ENCODE measurements at regions not wholly inside any gene's neighbourhood (a gene's known extent, or its start where the extent isn't known, plus 50 kb on each side); places are given as distances from the start of the nearest gene placed in this dataset.
A peak's percentile ranks its signal among the peaks of the same experiment; 100 is the strongest.

- DNase-seq = no peak
Observed at GRCh38 chr6:139779988-139780774, 405.7 kb upstream of the CITED2 start.

DNA sequence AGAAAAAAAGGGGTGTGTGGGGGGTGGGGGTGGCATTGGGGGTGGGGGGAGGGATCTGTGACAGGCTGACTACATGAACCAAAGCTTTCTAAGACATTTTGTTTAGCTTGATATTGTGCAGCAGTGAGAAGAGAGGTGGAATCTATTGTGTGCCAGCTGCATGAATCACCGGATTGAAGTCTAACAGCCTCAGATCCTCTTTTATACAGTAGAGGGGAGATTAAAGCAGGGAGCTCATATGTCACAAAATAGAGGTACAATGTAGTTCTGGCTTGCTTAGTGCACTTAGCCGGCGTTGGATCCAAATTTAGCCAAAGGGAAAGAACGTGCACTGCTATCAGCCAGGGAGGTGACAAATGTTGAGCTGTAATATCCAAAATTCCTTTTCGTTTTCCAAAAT is 404.2 kb upstream of the CITED2 start:
- peak; percentile 68 for DNase-seq

GRCh38 chr6:139778106-139778505 is 403.7 kb upstream of the CITED2 start:
- no peak for DNase-seq

DNA sequence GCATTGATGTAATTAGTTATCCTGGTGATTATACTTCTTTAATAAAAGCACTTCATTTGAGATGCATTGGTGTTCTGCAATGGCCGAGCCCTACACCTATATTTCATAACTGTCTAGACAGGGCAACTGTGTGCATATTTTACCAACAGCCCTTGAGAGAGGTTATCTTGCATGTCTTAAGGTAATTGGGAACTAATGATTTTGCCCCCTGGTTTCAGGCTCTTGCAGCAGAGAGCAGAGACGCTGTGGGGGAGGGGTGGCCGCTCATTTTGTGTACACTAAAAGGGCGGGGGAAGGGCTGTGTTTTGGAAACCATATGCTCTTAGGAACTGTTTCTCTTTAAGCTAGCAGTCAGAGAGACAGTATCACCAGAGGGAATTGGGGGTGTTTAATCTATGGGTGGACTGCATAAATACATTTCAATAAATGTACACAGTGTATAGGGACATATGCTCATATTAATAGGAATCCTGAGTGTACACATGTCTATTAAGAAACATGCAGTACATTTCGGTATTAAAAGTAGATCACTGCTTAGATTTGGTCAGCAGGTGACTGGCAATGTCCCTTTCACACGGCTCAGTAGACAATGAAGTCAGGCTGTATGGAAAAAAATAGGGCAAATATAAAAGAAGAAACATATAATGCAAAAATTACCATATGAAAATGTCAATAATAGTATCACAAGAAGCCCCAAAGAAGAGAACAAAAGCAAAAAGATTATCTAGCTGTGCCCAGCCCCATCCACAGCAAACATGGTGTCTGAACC is 402.9 kb upstream of the CITED2 start:
- no peak for DNase-seq

DNA sequence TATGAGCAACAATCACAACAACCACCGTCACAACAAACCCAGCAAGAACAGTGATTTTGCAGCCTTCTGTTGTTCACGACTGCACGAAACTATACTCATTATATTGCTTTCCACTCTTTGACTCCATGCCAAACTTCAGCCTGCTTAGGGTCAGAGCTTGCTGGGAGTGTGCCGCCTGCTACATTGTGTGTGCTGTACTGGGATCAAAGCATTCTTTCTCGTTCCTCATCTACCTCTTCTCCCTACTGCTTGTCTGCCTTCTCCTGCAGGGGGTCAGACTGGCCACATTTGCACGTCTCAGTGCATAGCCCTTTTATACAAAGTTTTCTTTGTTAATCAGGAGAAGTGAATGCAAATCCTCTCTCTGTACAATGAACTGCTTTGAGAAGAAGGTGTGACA is 401.6 kb upstream of the CITED2 start:
- DNase-seq = no peak

DNA sequence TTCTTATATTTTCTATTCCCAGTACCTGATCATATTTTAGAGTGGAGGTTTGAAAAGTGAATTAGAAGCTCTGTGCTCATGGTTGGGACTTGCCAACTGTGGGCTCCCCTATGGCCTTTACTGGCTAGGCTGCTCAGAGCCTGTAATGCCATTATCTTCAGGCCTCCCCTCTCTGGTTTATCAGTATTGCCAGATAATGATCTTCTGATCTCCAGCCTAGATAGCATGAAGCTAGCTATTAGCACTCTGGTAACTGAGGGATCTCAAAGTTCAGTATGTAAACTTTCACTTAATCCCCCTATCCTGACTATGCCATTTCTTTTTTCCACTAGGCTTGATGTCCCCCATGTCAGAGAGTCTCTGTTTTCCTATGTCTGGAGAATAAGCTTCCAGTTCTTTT is 393.7 kb upstream of the CITED2 start:
- DNase-seq = no peak

DNA sequence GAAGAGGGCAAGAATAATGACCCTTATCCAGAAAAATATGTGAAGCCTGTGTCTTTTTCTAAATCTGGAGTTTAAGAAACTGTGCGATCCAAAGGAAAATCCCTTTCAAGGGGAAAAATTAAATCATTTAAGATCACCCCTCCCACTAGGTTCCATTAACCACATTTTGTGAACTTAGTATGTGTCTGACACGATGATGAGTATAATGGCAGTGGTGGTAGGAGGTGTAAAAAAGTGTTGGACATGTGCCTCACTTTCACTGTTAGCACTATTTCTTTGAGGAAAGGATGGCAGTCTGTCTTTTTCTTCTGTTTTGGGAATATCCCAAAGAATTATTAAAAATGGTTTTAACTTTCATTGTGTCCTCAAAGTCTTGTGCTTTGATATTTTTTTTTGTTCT is 392.3 kb upstream of the CITED2 start:
- DNase-seq = no peak

DNA sequence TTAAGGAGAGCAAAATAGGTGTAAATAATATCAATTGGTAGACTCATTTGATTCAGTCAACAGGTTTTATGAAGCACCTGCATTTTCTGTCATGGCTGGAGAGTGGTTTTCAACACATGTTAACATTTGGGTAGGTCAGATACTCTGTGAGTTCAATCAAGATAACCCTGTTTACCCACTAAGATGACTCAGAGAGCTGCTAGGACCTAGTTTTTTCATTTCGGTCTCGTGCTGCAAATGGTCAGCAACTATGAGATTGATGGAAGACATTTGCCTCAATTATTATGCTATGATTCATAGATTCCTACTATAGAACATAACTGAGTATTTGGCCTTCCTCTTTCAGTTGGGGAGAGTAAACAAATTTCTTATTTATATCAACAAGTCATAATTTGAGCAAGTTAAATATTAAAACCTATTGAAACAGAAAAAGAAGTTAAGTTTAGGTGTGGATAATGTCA is 391.4 kb upstream of the CITED2 start:
- DNase-seq = no peak

DNA sequence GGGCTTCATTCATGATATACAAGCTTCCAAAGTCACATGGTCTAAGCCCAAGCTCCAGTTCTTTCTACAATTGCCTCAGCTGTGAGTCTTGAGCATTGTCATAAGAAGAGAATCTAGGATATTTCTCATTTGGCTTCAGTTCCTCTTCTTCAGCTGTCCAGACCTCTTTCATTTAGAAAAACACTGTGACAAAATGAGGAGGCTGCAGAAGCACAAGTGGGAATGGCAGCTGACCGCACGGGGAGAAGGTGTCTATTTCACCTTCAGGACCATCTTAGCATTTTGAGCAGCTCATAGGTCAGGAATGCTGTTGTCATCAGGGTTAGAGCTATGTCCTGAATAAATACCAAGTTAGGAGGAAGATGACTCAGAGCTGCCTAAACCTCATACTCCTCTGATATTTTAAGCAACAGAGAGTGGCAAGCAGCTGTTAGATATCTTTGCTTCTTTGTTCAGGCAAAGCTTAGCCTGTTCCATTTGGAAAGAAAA is 390.1 kb upstream of the CITED2 start:
- DNase-seq = no peak

DNA sequence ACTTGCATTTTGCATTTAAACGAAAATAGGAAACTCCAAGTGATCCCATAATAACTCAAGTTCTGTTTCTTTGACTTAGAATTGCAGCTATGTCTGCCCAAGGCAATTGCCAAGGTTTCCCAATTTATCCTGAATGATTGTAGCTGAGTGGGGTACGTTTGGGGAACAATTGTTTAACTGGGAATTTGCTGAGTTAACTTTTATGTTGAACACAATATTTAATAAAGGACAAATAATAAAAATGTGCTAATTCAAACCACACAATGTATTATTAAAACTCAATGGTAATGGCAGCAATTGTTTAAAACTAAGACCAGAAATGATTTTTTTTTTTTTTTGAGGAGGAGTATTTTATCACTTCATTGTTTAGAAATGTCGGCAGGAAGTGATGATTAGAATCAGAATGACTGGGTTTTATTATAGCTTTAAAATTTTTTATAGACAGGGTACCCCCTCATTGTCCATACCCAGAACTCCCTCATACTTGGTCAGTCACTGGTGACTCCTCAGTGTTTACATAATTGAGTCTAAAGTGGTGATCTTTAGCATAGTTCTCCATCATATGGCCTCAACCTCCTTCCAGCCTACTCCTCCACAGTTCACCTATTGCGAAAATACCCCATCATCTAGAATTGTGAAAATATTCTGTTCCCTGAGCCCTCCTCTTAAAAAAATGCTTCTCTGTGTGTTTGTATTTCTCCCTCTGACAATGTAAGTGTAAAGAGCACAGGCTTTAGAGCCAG is 389.2 kb upstream of the CITED2 start:
- no peak for DNase-seq

DNA sequence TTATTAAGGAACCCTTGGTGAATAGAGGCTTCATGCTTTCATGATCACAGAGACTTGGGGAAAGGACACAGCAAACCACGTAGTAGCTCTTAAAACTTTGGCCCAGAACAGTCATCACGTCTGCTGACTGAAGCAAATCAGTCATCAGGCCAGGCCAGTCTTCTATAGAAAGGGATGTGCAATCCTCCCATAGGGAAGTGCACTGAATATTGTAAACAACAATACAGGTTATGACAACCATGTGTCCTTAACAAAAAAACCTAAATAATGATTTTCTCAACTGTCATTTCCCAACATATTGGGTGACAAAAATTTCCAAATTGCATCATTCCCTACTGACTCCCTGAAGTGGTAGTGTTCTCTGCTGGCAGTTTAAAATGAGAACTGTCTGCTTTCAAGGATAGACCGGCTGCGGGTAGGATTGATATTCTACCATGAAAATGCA is 388.2 kb upstream of the CITED2 start:
- DNase-seq = no peak

GRCh38 chr6:139760128-139760527 is 385.7 kb upstream of the CITED2 start:
- no peak for DNase-seq

DNA sequence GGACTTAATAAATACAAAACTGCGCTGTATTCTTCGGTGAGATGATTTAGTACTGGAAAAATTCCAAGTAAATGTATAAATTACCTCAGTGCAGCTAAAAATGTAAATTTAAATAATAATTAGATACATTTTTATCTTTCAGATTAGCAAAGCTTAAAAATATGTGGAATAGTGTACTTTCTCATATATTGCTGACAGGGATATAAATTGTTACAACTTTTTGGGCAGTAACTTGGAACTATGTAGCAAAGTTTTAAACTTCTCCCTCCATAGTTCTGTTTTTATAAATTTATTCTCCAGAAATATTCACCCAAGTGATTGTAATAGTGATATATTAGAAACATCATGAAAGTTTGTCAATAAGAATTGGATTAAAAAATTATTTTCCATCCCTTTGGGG is 384.6 kb upstream of the CITED2 start:
- no peak for DNase-seq

GRCh38 chr6:139758209-139758611 is 383.8 kb upstream of the CITED2 start:
- no peak for DNase-seq

GRCh38 chr6:139757784-139758183 is 383.3 kb upstream of the CITED2 start:
- no peak for DNase-seq

- DNase-seq = no peak
Observed at GRCh38 chr6:139756381-139756780, 381.9 kb upstream of the CITED2 start.

- DNase-seq = no peak
Observed at GRCh38 chr6:139754898-139755775, 380.7 kb upstream of the CITED2 start.

- no peak for DNase-seq
Observed at GRCh38 chr6:139753198-139753861, 378.9 kb upstream of the CITED2 start.

GRCh38 chr6:139752086-139752485 is 377.6 kb upstream of the CITED2 start:
- no peak for DNase-seq

- DNase-seq = no peak
Observed at GRCh38 chr6:139751179-139751578, 376.7 kb upstream of the CITED2 start.

- no peak for DNase-seq
Observed at GRCh38 chr6:139748353-139749146, 374.1 kb upstream of the CITED2 start.
